ENCODE measurements at regions not wholly inside any gene's neighbourhood (a gene's known extent, or its start where the extent isn't known, plus 50 kb on each side); places are given as distances from the start of the nearest gene placed in this dataset.

DNA sequence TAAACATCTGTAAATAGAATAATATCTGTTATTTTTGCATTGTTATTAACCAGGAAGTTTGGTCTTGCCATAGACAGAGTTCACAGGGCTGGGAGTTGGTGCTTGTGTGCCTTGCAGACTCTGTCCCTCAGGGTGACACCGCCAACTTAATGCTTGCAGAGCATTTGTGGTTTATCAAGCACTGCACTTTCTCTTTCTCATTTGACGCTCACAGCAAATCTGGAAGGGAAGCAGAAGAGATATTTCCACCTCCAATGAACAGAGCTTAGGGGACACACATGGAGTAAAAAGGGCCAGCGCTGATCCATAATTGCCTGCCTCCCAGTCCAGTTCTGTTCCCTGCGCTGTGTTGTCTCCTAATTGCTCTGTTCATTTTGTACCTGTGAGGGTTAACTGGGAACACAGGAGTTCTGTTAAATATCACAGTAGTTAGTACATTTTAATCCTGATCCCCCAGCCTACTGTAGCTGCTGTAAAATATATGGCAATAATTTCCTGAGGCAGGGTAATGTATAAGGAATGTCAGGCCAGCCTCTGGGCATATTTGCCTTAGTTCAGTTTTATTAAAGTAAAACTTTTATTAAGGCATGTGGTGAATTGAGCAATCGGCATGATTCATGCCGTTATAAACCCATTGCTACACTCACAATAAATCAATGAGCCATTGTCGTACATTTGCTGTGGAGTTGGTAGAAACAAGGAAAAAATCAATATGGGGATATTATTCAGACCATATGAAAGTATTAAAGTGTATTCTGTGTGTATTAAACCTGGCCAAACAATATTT is 182.5 kb upstream of the OSR1 start:
- DNase-seq, result no peak

DNA sequence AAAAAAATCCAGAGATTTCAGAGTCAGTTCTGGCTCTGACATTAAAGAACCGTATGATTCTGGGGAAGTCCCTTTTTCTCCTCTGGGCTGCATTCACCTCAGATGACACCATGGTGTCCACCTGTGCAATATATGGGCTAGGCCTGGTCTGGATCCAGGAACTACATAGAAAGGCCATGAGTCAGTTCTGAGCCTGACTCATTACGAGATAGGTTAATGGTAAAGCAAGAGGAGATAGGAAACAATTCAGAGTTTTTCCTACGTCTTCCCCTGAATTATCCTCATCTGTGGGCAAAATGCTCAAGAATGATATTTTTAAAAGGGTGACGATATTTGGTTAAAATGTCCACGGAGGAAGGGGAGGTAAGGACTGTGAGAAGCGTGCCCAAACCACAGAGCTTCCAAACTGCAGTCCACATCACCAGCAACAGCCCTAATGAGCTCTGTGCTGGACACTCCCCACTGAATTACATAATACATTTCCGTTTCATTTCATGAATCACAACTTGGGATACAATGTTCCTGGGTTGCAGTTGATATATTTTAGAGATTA is 180.1 kb upstream of the OSR1 start:
- DNase-seq, result no peak

DNA sequence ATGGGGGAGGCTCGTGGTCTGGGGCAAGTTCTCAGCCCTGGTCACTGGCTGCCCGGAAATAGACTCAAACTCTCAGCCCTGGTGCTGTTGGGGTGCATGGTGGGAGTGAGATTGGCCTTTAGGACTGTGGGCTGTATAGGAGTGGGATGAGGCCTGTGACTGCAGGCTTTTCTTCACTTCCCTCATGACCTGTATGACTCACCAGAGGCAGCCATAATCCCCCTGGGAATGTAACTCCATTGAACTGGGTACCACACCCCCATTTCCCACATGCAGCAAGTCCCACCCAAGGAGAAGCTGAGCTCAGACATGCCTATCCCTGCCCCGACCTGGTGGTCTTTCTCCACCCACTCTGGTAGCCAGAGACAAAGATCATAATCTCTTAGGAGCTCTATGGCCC is 177.7 kb upstream of the OSR1 start:
- DNase-seq, result no peak

DNA sequence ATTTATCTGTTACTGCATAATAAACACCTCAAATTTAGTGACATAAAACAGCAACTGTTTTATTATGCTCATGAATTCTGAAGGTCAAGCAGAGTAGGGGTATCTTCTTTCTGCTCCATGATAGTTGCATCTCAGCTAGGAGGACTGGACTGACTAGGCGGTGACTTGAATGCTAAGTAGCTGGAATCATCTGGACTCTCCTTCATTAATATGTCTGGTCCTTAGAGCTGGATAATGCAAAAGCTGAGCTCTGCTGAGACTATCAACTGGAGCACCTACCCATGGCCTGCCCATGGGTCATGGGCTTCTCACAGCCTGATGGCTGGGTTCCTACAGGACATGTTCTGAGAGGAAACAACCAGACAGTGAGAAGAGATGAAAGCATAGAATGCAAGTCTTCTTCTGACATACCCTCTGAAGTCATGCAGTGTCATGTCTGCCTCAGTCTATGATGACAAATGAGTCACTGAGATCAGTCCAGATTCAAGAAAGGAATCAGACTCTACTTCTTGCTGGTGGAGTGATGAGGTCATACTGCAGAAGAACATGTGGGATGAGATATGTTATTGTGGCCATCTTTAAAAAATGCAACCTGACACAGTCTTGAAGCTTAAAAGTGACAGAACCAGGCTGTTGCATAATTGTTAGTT is 174.2 kb upstream of the OSR1 start:
- no peak for DNase-seq

DNA sequence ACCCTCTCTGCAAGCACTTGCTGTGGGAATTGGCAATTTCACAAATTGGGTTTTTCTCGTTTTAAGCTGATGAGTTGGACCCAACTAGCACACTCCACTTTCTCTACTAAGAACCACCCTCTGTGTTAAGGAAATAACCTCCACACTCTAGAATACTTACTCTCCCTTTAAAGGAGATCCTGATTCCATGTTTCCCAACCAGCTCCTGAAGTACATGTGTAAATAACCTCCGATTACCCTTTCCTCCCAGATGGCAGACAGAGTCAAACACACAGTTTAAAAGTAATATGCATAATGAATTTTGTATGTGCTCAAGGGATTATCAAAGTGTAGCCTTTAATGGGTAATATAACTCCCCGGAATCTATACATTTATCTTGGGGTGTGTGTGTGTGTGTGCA is 171.3 kb upstream of the OSR1 start:
- DNase-seq, result peak in 1 of 3 experiments; percentile 12

DNA sequence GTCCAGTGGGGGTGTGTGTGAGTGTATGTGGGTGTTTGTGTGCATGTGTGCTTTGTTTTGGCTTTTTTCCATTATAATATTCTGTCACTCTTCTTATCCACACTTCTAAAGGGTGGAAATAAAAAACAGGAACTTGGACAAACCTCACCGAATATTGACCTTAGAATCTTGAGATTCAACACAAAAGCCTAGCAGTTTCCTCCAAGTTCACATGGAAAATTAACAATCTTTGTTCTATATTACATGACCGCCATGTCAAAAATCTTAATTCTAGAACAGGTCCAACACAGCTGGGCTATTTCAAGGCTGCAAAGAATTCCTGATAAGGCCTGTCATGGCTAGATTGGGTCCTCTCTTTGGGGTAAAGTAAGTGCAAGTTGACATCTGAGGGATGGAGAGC is 169.3 kb upstream of the OSR1 start:
- DNase-seq, result no peak

DNA sequence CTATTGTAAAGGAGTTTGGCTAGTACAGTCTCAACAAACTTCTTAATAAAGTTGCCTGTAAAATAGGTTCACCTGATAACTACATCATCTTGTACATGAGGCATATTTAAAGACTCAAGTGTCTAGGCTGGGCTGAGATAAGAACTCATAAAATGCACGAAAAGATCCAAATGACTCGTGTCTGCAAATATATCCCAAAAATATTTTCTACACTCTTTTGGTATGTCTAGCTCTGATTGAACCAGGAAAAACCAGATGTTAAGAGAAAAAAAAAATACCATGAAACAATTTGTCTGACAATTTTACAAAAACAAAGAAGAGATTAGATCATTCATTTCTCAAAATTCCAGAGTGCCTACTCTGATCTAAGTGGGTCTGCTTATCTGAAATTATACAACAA is 166.9 kb upstream of the OSR1 start:
- no peak for DNase-seq

DNA sequence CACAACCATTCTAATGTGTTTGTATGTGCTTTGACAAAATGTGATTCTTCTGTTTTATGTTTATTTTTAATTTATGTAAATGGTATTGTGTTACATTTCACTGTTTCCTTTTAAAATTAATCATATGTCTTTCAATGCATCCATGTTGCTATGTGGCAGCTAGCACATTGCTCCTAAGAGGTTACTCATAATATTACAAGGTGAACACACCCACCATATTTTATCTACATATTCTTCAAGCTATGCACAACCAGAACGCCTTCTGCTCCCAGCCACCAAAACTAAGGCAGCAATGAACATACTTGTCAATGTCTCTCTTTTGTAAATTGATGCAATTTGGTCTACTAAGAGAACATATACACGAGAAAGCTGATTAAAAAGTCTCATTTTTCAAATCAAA is 160.6 kb upstream of the OSR1 start:
- DNase-seq, result no peak

DNA sequence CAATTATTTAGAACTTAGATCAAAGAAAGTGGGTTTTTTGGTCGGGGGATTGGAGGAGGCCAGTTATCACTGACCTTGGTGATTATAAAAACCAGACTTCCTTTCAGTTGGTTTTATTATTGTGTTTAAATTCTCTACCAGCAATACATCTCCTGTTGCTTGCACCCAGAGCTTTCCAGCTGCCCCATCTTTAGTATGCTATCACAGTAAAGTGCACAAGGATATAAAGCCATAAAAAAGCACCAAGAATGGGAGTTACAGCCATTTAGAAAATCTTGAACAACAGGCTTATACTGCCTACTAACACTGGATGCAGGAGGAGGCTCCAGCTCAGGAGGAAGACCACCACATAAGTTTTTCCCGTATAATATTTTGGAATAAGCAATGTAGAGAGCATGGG is 148.7 kb upstream of the OSR1 start:
- no peak for DNase-seq

DNA sequence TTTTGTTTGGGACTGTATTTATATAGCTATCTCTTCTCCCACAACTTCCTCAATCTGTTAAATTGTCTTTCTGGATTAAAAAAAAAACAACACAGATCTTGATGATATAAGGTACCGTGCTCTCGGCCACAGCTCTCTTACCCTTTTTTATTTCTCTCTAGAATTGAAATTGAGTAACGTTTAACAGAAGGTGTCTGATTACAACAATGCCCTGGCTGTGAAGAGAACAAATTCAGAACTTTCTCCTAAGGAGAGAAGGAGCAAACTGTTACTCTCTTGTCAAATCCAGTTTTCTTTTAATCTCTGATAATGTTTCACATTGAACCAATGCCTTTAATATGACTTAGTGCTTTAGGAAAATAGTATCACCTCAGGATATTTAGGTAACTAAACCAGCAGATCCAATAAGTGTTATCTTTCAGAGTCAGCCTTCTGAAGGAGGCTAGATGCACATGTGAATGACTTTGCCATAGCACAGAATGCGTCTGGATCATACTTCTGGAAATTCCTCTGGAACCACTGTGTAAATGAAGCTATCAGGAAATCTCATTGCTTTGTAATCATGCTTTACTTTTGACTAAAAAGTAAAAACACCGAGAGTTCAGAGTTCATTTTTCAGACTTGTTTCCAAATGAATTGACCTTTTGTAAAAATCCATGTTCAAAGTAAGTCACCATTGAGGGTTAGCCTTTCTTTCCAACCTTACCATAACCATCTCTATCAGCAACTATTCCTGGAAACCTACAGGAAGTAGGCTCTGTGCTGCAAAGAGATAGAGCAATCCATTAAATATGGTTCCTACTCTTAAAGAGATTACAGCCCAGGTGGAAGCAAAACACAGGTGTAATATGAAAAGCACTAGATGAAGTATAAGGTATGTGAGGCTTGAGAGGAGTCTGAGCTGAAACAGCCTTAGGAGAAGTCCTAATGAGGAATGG is 147.0 kb upstream of the OSR1 start:
- DNase-seq, result peak in 1 of 3 experiments; percentile 35

DNA sequence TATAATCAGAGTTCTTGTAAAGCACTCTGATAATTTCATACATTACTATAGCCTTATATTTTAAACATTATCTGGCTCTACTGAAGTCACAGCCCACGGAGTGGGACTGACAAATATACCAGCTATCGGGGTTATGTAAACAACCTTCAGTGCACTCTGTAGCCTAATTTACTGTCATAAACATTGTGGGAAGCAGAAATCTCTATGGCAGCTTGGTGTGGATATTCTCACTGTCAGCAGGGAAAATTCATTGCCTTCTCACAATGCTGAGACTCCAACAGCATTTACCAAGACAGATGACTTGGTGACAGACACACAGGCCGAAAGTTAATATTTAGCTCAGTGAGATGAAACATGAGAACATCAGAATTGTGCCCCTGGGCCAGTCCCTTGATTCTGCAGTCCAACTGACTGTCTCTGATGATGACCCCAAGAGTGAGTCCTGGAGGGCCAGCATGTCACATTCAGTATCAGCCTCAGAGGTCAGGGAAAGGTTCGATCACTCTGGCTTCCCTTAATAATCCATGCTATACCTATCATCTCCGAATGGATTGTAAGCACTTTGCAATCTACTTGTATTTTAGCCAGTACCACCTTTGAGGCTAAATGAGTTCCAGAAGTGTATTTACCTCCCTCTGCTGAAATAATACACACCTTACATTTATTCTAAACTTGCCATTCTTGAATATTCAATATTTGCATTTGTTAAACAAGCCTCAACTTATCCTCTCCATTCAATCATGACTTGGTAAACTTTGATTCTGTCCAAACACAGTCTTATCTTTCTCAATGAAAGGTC is 146.2 kb upstream of the OSR1 start:
- peak in 2 of 3 experiments; percentile 51 to 65 for DNase-seq

DNA sequence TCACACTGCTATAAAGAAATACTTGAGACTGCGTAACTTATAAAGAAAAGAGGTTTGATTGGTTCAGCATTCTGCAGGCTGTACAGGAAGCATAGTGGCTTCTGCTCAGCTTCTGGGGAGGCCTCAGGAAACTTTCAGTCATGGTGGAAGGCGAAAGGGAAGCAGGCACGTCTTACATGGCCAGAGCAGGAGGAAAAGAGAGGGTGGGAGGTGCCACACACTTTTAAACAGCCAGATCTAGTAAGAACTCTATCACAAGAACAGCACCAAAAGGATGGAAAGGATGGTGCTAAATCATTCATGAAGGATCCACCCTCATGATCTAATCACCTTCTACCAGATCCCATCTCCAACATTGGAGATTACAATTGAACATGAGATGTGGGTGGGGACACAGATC is 145.5 kb upstream of the OSR1 start:
- DNase-seq, result no peak

DNA sequence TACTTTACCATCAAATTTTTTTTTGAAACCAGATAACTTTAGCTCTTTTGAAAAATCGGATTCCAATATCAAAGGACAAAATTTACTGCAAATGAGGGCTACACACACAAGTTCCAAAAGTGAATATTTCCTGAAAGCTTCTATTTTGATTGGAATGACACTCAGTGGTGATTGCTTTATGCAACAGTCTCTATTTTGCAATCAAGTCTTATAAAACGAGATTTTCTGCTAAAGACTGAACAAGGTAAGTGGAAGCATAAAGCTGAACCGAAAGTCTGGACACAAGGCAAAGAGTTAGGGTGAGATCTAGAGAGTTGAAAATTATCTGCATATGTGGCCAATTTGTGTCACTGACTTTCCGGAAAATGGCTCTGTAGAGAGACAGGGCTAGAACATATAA is 145.0 kb upstream of the OSR1 start:
- DNase-seq, result no peak

DNA sequence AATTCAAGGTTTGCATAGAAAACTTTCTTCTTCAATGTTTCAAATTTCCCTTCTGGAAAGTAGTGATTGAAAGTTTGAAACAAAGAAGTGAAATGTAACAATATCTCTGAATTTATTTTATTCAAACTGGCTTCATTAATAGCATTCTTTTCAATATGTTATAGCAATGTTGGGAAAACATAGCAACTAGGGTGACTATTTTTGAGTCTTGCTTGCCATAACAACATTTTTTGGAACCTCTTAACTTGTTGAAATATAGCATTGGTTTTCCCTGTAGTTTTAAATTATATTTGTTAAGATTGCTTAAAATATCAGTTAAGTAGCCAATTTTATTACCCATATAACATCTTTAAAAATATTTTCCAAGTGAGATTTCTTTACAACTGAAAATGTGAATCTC is 141.7 kb upstream of the OSR1 start:
- no peak for DNase-seq

DNA sequence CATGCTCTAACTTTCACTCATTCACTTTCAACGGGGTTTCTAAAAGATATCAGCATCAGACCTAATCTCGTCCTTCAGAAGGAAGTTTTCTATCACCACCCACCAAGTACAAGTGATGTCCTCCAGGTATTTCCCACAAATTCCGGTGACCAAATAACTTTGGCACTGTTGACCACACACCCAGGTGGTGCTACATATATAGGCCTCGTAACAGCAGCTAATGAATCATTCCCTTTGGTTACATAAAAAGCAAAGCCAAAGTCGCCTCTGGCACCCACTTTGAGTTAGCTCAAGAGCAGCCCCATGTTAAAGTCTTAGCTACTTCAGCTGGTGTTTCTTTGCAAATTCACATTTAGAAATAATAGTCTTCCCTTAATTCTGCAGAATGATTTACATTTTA is 138.2 kb upstream of the OSR1 start:
- DNase-seq, result no peak

DNA sequence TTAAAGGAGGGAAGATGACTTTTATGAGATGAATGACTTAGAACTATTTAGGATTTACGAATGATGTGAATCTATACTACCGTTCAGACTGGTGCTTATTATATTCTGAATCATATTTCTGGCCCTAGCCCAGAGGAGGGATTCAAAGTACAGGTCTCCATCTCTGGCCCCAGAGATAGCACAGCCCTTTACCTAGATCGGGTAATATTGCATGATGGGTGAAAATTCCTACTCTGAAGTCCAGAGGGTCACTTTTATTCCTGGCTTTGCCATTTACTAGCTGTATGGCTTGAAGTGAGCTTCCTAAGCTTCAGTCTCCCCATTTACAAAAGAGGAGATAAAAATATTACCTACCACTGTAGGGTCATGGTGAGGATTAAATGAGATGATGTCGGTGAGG is 135.8 kb upstream of the OSR1 start:
- no peak for DNase-seq

DNA sequence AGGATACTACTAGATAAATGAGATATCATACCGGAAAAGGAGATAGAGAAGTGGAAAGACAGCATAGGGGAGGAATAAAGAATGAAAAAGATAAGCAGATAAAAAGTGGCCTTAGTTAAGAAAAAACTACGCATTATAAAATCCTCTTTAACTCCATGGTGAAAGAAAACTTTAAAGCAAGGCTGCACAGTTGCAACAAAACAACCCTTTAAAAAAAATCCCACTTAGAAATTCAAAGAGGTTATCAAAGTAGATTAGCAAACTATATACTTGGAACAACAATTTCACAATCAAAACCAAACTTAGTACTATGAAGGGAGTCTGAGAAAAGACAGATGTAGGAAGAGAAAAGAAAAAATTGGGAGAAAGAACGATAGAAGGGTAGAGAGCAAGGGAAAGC is 133.4 kb upstream of the OSR1 start:
- no peak for DNase-seq

DNA sequence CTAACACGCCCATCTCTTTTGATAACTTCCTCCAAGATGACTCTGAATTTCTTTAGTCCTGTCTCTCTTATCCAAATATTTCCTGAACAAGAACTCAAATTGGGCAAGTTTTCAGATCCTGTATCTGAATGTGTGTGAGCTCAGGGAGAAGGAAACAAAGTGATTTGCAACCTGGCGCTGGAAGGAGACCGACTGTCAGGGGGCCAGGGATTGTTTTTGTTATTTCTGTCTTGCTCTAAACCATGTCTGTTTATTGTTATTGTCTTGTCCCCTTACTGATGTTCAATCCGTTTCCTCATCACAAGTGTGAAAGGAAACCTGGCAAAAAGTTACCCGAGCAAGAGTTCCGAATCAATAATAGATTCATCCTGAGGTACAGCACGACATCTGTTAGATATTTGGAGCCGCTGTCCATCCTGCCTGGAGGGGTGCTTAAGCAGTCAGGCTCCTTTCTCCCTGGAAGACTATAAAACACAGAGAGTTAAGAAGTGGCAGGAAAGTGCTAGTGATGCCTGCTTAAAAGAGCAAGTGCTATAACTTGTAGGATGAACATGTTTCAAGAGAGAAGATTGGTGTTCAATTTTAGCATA is 132.5 kb upstream of the OSR1 start:
- DNase-seq, result no peak

DNA sequence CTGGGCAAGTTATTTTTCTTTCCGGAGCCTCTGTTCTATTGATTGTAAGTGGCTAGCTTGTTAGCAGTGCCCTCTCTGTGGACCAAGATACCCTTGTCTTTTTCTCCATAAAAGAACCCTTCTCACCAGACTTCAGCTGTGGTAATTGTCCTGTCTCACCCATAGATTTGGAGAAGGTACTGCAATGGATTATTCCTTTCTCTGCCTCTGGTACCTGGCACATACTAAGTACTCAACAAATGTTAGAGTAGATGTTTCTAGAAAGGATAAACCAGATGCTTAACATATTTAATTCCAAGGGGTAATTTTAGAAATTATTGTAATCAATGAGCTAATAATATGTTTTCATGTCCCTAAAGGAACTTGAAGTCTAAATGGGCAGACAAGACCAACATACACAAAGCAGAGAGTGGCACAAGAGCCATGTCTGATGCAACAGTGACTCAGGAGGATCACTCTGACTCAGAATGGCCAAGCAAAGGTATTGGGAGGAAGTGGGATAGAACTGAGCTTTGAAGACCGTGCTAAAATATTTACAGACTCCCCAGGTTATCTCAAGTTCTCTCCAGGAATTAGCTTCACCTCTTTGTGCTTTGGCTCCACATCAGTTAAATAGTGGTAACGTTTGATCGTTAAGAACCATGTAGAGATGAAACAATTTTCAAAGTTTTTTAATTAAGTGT is 129.7 kb upstream of the OSR1 start:
- DNase-seq, result peak in 1 of 3 experiments; percentile 33

DNA sequence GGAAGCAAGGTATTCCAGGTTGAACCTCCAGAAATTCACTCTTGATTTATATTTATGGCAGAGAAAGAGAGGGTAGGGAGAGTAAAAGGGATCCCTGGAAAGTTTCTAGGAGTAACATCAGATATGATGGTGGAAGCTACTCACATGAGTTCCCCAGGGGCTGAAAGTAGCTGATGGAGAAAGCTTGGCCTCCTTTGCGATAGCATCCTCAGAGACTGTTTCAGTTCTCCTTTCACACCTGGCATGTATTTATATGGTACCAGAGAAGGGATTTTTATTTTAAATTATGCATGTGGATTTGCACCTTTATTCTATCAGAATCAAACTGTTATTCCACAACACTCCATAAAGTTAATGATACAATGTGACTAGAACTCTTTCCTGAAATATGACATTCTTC is 126.3 kb upstream of the OSR1 start:
- no peak for DNase-seq

DNA sequence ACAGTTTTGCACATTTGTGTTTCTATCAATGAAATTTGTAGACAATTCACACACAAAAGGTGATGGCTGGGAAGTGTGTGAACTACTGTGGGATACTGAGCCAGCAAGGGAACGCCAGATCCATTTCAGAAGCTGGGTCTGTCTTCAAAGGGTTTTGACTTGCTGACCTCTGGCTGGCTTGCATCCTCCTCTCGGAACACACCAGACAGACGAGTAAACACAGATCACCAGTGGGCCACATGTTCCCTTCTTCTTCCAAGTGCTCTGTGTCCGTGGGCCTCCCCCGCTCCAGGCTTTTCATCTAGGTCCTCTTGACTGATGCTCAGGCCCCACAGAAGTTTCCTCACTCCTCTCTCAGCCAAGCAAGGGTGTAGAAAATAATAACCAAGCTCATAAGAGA is 122.2 kb upstream of the OSR1 start:
- no peak for DNase-seq

DNA sequence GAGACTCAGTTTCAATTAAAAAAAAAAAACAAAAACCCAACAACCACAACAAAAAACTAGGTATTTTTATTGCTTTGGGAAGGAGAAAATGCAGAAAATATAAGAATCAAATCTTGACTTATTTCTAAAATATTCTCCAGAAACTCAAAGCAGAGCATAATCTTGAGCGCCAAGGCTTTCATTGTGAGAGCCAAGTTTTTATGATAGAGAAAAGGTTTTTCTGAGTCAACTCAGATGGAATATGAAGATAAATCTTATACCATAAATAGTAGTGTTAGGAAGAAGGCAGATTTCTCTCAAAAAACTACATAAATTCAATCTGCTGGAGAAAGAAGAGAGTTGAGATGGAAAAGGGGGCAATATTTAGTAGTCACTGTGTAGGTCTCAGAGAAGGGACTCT is 121.2 kb upstream of the OSR1 start:
- no peak for DNase-seq
